COLO668 (cell line): ENCODE measurements at regions not wholly inside any gene's neighbourhood (a gene's known extent, or its start where the extent isn't known, plus 50 kb on each side); places are given as distances from the start of the nearest gene placed in this dataset.

ENCODE experiments used
- DNase-seq: peaks from one replicate; lab custom pipeline; 2025; ENCODE audit not compliant: unreplicated experiment; lab: John Stamatoyannopoulos, UW

DNA sequence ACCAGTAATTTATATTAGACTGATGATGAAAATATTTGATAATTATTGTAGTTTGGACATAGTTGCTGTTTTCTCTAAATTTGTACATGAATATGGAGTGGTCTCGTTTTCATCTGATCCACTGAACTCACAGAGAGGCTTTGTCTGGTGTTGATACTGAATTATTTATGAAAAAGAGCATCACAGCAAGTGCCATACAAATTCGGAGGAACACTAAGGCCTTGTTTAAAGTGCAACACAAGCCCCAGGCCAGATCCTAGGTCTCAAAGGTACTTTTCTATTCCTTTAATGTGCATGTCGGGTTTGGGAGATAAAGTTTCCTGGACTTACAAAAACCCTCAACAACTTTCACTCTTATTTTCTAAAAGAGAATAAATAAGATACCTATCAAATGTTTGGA lies 796.8 kb upstream of the EPHA6 start:
- no peak for DNase-seq

GRCh38 chr3:96022676-96023075 lies 791.7 kb upstream of the EPHA6 start:
- no peak for DNase-seq

GRCh38 chr3:96027718-96028117 lies 786.7 kb upstream of the EPHA6 start:
- DNase-seq: no peak

GRCh38 chr3:96039632-96040031 lies 774.8 kb upstream of the EPHA6 start:
- no peak for DNase-seq

GRCh38 chr3:96059301-96059700 lies 755.1 kb upstream of the EPHA6 start:
- DNase-seq: no peak

GRCh38 chr3:96069065-96069464 lies 745.3 kb upstream of the EPHA6 start:
- DNase-seq: no peak

- no peak for DNase-seq
These were observed 743.7 kb upstream of the EPHA6 start for GRCh38 chr3:96070678-96071077.

GRCh38 chr3:96071097-96071496 lies 743.3 kb upstream of the EPHA6 start:
- DNase-seq: no peak

DNA sequence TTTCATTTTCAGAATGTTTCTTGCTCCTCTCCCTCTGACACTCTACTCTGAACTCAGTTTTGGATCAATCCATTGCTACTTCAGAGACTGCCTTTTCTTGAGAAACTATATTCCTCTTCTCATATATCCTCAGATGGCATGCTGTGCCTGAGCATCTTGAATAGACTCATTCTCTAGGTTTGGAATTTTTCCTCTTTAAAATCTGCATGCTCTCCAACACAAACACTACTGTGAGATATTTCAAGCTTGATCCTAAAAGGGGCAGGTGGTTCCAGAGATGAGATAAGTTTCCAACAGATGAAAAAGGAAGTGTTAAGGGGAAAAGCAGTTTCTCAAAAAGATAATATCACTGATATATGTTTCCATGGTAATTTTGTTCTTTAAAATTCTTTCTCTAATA lies 742.2 kb upstream of the EPHA6 start:
- DNase-seq: no peak

GRCh38 chr3:96083610-96084009 lies 730.8 kb upstream of the EPHA6 start:
- no peak for DNase-seq

- no peak for DNase-seq
These were observed 728.4 kb upstream of the EPHA6 start for GRCh38 chr3:96086018-96086417.

DNA sequence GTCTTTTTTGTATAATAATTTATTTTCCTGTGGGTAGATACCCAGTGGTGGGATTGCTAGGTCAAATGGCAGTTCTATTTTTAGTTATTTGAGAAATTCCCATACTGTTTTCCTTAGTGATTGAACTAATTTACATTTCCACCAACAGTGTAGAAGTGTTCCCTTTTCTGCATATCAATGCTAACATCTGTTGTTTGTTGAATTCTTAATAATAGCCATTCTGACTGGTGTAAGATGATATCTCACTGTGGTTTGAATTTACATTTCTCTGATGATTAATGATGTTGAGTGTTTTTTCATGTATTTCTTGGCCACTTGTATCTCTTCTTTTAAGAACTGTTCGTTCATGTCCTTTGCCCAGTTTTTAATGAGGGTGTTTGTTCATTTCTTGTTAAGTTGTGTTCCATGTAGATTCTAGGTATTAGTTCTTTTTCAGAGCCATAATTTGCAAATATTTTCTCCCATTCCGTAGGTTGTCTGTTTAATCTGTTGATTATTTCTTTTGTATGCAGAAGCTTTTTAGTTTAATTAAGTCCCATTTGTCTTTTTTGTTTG lies 713.3 kb upstream of the EPHA6 start:
- no peak for DNase-seq

DNA sequence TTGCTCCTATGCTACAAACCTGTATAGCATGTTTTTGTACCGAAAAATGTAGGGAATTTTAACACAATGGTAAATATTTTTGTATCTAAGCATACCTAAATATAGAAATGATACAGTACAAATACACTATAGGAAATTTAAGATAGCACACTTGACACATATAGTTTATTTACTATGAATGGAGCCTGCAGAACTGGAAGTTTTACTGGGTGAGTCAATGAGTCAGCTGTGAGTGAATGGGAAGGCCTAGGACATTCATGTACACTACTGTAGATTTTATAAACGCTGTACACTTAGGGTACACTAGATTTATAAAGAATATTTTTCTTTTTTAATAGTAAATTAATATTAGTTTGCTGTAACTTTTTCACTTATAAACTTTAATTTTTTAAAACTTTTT lies 707.7 kb upstream of the EPHA6 start:
- DNase-seq: no peak
